Heart left ventricle (tissue), 13 donors: ENCODE measurements at regions not wholly inside any gene's neighbourhood (a gene's known extent, or its start where the extent isn't known, plus 50 kb on each side); places are given as distances from the start of the nearest gene placed in this dataset.

Experiments
- POLR2A ChIP-seq, 2 donors: fragments of 450-650 bp; IDR thresholded peaks; one replicate each; pipeline ENCODE4 v1.6.1; 2017; ENCODE audit warnings: antibody characterized with exemption in 2 of 2, mild to moderate bottlenecking in 2 of 2, moderate library complexity in 2 of 2
- TF ChIP-seq, protein P1 (sequence below), 12 donors: fragments of 200-600 bp; sonication (generic) in 4 of 12; IDR thresholded peaks; one replicate each; pipeline versions ENCODE4 v1.5.0 to v1.8.0; 2018 to 2022; ENCODE audit warnings: antibody characterized with exemption in 12 of 12, mild to moderate bottlenecking in 5 of 12
- donor health status: ischemic (EF 13 %, LVEDD 7.1; RV severe dilation, severe dysfunction).
- donor health status: DM: no; HTN: yes; CAD: no.
- donor health status: DM: no; HTN: no; CAD: no.
- donor health status: ischemic (EF 25% LVEDD 6.9; RV normal size, moderate dysfunction).
- donor health status: ischemic (EF 25% LVEDD 5.7; RV mildly dilated, moderate dysfunction).
- donor health status: ischemic (EF 35%, LVEDD 5.7; RV mildly dilated, moderate dysfunction).
- donor health status: nonischemic (EF 11% LVEDD 7.7; RV severe dilation, severe dysfunction).
- donor health status: DM: yes; HTN: yes; CAD: no.
- donor health status: PGD.
- donor health status: ischemic (EF 29% LVEDD 5.4; RV normal size, mild dysfunction).
- donor health status: nonischemic (EF 23%, LVEDD 6.1; RV moderate dilation, normal function).

DNA sequence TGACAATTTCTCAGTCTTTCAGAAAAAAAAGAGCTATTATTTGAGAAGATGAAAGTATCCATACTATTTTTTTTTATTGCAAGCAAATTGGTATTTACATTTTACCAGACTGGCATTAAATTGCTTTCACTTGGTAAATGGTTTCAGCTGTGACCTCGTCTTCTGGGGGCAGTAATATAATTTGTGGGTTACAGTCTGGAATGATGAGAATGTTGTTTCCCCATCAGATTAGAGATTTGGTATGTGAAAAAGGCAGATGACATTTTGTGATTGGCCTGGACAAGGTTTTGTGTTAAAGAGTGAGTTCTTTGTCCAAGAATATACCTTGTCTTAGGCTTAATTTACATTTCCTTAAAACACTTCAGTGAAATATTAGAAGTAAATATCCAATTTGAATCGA, 390.1 kb upstream of the ST6GAL2 start:
- no peak for TF ChIP-seq POLR2A (IDR thresholded peaks at IDR 0.05)
- TF ChIP-seq, protein P1, sequence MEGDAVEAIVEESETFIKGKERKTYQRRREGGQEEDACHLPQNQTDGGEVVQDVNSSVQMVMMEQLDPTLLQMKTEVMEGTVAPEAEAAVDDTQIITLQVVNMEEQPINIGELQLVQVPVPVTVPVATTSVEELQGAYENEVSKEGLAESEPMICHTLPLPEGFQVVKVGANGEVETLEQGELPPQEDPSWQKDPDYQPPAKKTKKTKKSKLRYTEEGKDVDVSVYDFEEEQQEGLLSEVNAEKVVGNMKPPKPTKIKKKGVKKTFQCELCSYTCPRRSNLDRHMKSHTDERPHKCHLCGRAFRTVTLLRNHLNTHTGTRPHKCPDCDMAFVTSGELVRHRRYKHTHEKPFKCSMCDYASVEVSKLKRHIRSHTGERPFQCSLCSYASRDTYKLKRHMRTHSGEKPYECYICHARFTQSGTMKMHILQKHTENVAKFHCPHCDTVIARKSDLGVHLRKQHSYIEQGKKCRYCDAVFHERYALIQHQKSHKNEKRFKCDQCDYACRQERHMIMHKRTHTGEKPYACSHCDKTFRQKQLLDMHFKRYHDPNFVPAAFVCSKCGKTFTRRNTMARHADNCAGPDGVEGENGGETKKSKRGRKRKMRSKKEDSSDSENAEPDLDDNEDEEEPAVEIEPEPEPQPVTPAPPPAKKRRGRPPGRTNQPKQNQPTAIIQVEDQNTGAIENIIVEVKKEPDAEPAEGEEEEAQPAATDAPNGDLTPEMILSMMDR (IDR thresholded peaks at IDR 0.05) = no peak
